T-cell (primary cell): ENCODE measurements at regions not wholly inside any gene's neighbourhood (a gene's known extent, or its start where the extent isn't known, plus 50 kb on each side); places are given as distances from the start of the nearest gene placed in this dataset.
"Not testable (repeated sequence)": the region's sequence is repeated elsewhere in the genome, so short reads cannot be mapped to it uniquely, and the experiment has no call there.

Source experiments
- ATAC-seq, 4 experiments: fragments of 200-7000 bp in 3 of 4; fragments of 150-1000 bp in 1 of 4; cut with Tn5 transposase; replicated peaks in 1 of 4; 1 replicate in 3 of 4; 2 replicates in 1 of 4; pipeline ENCODE4 v1.10.0; 2021; ENCODE audit warnings: moderate library complexity in 3 of 4, mild to moderate bottlenecking in 2 of 4, moderate number of reproducible peaks in 1 of 4
- CTCF ChIA-PET, 2 donors: fragments of 300-600 bp; sonication (Branson Sonifier 250); formaldehyde crosslinking; loops; one replicate each; lab custom pipeline; 2022; ENCODE audit warnings: antibody characterized with exemption in 2 of 2; lab: Charles Lee
- POLR2A ChIA-PET, 2 donors: fragments of 300-600 bp; sonication (Branson Sonifier 250); formaldehyde crosslinking; loops; one replicate each; lab custom pipeline; 2022; ENCODE audit warnings: antibody characterized with exemption in 2 of 2; lab: Charles Lee
- DNase-seq, 35 experiments: peaks; one replicate each; pipeline versions ENCODE4 v3.0.0 to v3.0.0-alpha.2; 2013 to 2023
- H3K27ac ChIP-seq: one replicate; pipeline ENCODE4 v1.5.1; 2013; ENCODE audit warnings: low read length
- H3K27me3 ChIP-seq, 2 experiments: replicated peaks in 1 of 2; 1 replicate in 1 of 2; 2 replicates in 1 of 2; pipeline versions ENCODE4 v1.6.1 to v1.7.0; 2013; ENCODE audit warnings: low read length in 1 of 2, mixed read lengths in 1 of 2; ENCODE audit not compliant: control insufficient read depth in 2 of 2, insufficient read depth in 2 of 2; ENCODE audit errors: extremely low read depth in 1 of 2
- H3K36me3 ChIP-seq, 2 donors: 1 replicate in 1 of 2; 2 replicates in 1 of 2; pipeline versions ENCODE4 v1.6.1 to v1.7.0; 2013; ENCODE audit warnings: low read length in 1 of 2; ENCODE audit not compliant: control insufficient read depth in 2 of 2, insufficient read depth in 1 of 2; ENCODE audit errors: extremely low read depth in 1 of 2
- H3K4me1 ChIP-seq, 2 experiments: 1 replicate in 1 of 2; 2 replicates in 1 of 2; pipeline versions ENCODE4 v1.6.1 to v1.7.0; 2013; ENCODE audit warnings: low read length in 2 of 2, mixed read lengths in 1 of 2; ENCODE audit not compliant: insufficient read depth in 2 of 2, control insufficient read depth in 1 of 2; ENCODE audit errors: extremely low read depth in 1 of 2
- H3K4me3 ChIP-seq, 2 donors: 1 replicate in 1 of 2; 2 replicates in 1 of 2; pipeline versions ENCODE4 v1.5.1 to v1.7.0; 2013; ENCODE audit warnings: mild to moderate bottlenecking in 2 of 2, low read length in 1 of 2, moderate library complexity in 1 of 2; ENCODE audit not compliant: control insufficient read depth in 1 of 2; ENCODE audit errors: extremely low read depth in 1 of 2
- H3K9me3 ChIP-seq: 2 replicates; pipeline ENCODE4 v1.7.0; 2013
- H3K27ac Mint-ChIP-seq, 2 donors: one replicate each; pipeline ENCODE4 v1.8.0; 2020 to 2021; ENCODE audit warnings: mild to moderate bottlenecking in 2 of 2, mixed read lengths in 2 of 2
- H3K27me3 Mint-ChIP-seq, 2 donors: one replicate each; pipeline ENCODE4 v1.8.0; 2021 to 2022; ENCODE audit warnings: mixed read lengths in 2 of 2
- H3K36me3 Mint-ChIP-seq: one replicate; pipeline ENCODE4 v1.8.0; 2021; ENCODE audit warnings: mixed read lengths
- H3K4me1 Mint-ChIP-seq, 3 donors: one replicate each; pipeline ENCODE4 v1.8.0; 2020 to 2022; ENCODE audit warnings: mixed read lengths in 3 of 3, mild to moderate bottlenecking in 1 of 3
- H3K4me3 Mint-ChIP-seq, 3 donors: one replicate each; pipeline ENCODE4 v1.8.0; 2020 to 2022; ENCODE audit warnings: mild to moderate bottlenecking in 3 of 3, mixed read lengths in 3 of 3, moderate library complexity in 3 of 3
- H3K9me3 Mint-ChIP-seq, 3 donors: one replicate each; pipeline ENCODE4 v1.8.0; 2020 to 2022; ENCODE audit warnings: mixed read lengths in 3 of 3
- WGBS: methylation state at CpG from one replicate; pipeline ENCODE4 v1.1.5; 2013; ENCODE audit warnings: missing lambda C conversion rate; ENCODE audit not compliant: insufficient coverage; 5-methylcytosine and 5-hydroxymethylcytosine counted together

GRCh38 chr6:97347111-97347510, 64.1 kb upstream of the MMS22L start:
- peaks cover 1 to 20% of the 10 kb centered on the region in 2 donors for H3K27me3 Mint-ChIP-seq
- H3K9me3 Mint-ChIP-seq: no peaks in the 10 kb centered on the region
- ChIA-PET POLR2A (no interaction called here), CTCF (interaction anchor here (0.7 kb wide), 2 partner anchors 45 to 448 kb away, joined by 6 to 7 read pairs; no protein-coding TSS in a partner anchor)
- no peak overlapping the region for H3K27ac ChIP-seq
- H3K36me3 ChIP-seq: no peaks in the 10 kb centered on the region
- H3K4me1 ChIP-seq: no peaks in the 10 kb centered on the region
- H3K27me3 ChIP-seq: no peaks in the 10 kb centered on the region
- ATAC-seq: no peak
- H3K4me1 Mint-ChIP-seq: no peaks in the 10 kb centered on the region
- DNase-seq: no peak
- no peak overlapping the region for H3K4me3 Mint-ChIP-seq
- H3K27ac Mint-ChIP-seq: no peak overlapping the region
- no peaks in the 10 kb centered on the region for H3K9me3 ChIP-seq
- no peaks in the 10 kb centered on the region for H3K36me3 Mint-ChIP-seq
- no peak overlapping the region for H3K4me3 ChIP-seq

GRCh38 chr6:97361286-97361685, 78.3 kb upstream of the MMS22L start:
- ChIA-PET CTCF (no interaction called here), POLR2A (no interaction called here)
- no peak overlapping the region for H3K27ac Mint-ChIP-seq
- DNase-seq (no peak), ATAC-seq (no peak)
- no CpG with 5 or more reads among the region's 2 CpGs for WGBS
- no peaks in the 10 kb centered on the region for H3K9me3 ChIP-seq
- no peaks in the 10 kb centered on the region for H3K4me1 Mint-ChIP-seq
- H3K4me3 ChIP-seq: no peak overlapping the region
- H3K36me3 ChIP-seq: no peaks in the 10 kb centered on the region
- no peak overlapping the region for H3K4me3 Mint-ChIP-seq
- no peaks in the 10 kb centered on the region for H3K9me3 Mint-ChIP-seq
- peaks cover 4 to 11% of the 10 kb centered on the region in 2 donors for H3K27me3 Mint-ChIP-seq
- H3K27me3 ChIP-seq: peaks cover 0 to 4% of the 10 kb centered on the region in 2 experiments
- no peak overlapping the region for H3K27ac ChIP-seq
- no peaks in the 10 kb centered on the region for H3K4me1 ChIP-seq
- no peaks in the 10 kb centered on the region for H3K36me3 Mint-ChIP-seq

DNA sequence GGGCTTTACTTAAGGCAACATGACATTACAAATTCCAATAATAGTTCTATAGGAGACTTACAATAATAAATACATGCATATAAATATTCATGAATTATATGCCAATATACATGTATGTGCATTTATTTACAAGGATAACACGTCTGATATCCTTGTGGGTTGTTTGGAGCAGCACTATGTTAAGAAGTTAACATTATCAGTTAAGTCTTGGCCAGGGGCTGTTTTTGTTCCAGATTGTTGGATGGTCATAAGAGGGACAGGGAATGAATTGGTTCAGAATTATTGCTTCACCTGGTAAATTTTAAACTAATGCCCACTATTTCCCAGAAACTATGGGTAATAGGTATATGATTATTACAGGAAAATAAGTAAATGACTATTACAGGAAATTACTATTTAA, 81.3 kb upstream of the MMS22L start:
- no peaks in the 10 kb centered on the region for H3K9me3 ChIP-seq
- H3K9me3 Mint-ChIP-seq: no peaks in the 10 kb centered on the region
- DNase-seq (no peak), ATAC-seq (no peak)
- no peak overlapping the region for H3K27ac ChIP-seq
- WGBS: no CpG with 5 or more reads among the region's 1 CpG
- no peak overlapping the region for H3K4me3 Mint-ChIP-seq
- no peaks in the 10 kb centered on the region for H3K4me1 ChIP-seq
- no peaks in the 10 kb centered on the region for H3K36me3 ChIP-seq
- no peaks in the 10 kb centered on the region for H3K36me3 Mint-ChIP-seq
- ChIA-PET POLR2A (no interaction called here), CTCF (no interaction called here)
- no peaks in the 10 kb centered on the region for H3K27me3 ChIP-seq
- no peak overlapping the region for H3K27ac Mint-ChIP-seq
- no peaks in the 10 kb centered on the region for H3K4me1 Mint-ChIP-seq
- H3K27me3 Mint-ChIP-seq: no peaks in the 10 kb centered on the region
- no peak overlapping the region for H3K4me3 ChIP-seq

DNA sequence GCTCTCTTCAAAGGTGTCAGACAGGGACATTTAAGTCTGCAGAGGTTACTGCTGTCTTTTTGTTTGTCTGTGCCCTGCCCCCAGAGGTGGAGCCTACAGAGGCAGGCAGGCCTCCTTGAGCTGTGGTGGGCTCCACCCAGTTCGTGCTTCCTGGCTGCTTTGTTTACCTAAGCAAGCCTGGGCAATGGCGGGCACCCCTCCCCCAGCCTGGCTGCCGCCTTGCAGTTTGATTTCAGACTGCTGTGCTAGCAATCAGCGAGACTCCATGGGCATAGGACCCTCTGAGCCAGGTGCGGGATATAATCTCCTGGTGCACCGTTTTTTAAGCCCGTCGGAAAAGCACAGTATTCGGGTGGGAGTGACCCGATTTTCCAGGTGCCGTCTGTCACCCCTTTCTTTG, 99.1 kb upstream of the MMS22L start:
- H3K4me1 Mint-ChIP-seq, H3K27ac Mint-ChIP-seq, CTCF ChIA-PET, DNase-seq, H3K4me3 Mint-ChIP-seq, ATAC-seq, H3K4me1 ChIP-seq, H3K36me3 Mint-ChIP-seq, H3K4me3 ChIP-seq, H3K27ac ChIP-seq, H3K9me3 Mint-ChIP-seq, H3K36me3 ChIP-seq, H3K27me3 ChIP-seq, POLR2A ChIA-PET, H3K27me3 Mint-ChIP-seq, H3K9me3 ChIP-seq: not testable (repeated sequence)
- WGBS: 57% methylated on average over 1 of the region's 11 CpGs

DNA sequence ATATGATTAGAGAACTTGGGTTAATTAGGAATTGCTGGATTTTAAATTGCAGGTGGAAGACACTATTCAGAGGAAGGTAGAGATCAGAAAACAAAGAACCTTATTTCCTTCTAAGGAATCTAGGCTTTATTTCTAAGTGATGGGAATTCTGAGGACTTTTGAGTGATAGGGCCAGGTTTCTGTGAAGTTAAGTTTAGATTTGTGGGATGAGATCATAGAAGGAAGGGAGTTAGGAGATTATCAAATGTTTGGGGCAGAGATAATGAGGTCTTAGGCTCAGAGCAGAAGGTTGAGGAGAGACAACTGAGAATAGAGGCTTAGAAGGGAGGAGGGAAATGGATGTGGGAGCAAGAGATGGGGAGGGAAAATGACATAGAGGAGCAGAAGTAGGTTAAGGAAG, 109.7 kb upstream of the MMS22L start:
- DNase-seq: no peak
- Histone ChIP-seq H3K27ac (no peak overlapping the region), H3K27me3 (peaks cover 0 to 3% of the 10 kb centered on the region in 2 experiments), H3K4me3 (no peak overlapping the region), H3K9me3 (no peaks in the 10 kb centered on the region), H3K36me3 (no peaks in the 10 kb centered on the region), H3K4me1 (no peaks in the 10 kb centered on the region)
- no peaks in the 10 kb centered on the region for H3K9me3 Mint-ChIP-seq
- H3K4me3 Mint-ChIP-seq: no peak overlapping the region
- H3K36me3 Mint-ChIP-seq: no peaks in the 10 kb centered on the region
- ChIA-PET POLR2A (no interaction called here), CTCF (interaction anchor here in 1 of 2 donors (0.6 to 1.8 kb wide), 3 partner anchors 45 to 206 kb away, joined by 3 to 7 read pairs (median 5); no protein-coding TSS in a partner anchor)
- peaks cover 9 to 12% of the 10 kb centered on the region in 2 donors for H3K27me3 Mint-ChIP-seq
- no peak for ATAC-seq
- H3K27ac Mint-ChIP-seq: no peak overlapping the region
- H3K4me1 Mint-ChIP-seq: no peaks in the 10 kb centered on the region

GRCh38 chr6:97394160-97394748, 111.2 kb upstream of the MMS22L start:
- Mint-ChIP-seq H3K27ac (no peak overlapping the region), H3K4me3 (no peak overlapping the region), H3K9me3 (no peaks in the 10 kb centered on the region), H3K36me3 (no peaks in the 10 kb centered on the region), H3K4me1 (no peaks in the 10 kb centered on the region), H3K27me3 (peaks cover 9 to 11% of the 10 kb centered on the region in 2 donors)
- Histone ChIP-seq H3K4me3 (no peak overlapping the region), H3K27ac (no peak overlapping the region), H3K9me3 (no peaks in the 10 kb centered on the region), H3K27me3 (peaks cover 0 to 3% of the 10 kb centered on the region in 2 experiments), H3K4me1 (no peaks in the 10 kb centered on the region), H3K36me3 (no peaks in the 10 kb centered on the region)
- ChIA-PET POLR2A (no interaction called here), CTCF (interaction anchor here (0.9 to 2.0 kb wide), 6 partner anchors 175 to 209 kb away, joined by 3 to 9 read pairs (median 4); no protein-coding TSS in a partner anchor)
- DNase-seq (peak in 28 of 35 experiments; percentile 2 to 74 (median 20)), ATAC-seq (peak; percentile 53 to 69 (median 54))
- WGBS: no CpG with 5 or more reads among the region's 1 CpG

DNA sequence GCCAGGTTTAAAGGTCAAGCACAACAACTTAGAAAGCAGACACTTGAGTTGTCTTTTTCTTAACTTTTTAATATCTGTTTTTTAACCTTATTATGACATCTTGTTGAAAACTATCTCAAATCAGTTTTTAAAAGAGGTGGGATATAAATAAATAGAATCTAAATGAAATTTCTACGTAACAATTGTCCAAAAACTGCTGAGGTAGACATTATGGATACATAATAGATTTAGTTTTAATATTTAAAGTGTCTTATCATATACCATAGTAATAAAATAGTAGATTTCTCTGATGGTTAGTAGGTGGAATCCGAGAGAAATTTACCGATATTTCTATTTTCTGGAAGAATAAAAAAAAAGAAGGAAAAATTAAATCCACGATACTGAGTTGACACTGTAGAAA, 113.9 kb upstream of the MMS22L start:
- no CpG with 5 or more reads among the region's 4 CpGs for WGBS
- H3K4me1 ChIP-seq: no peaks in the 10 kb centered on the region
- ATAC-seq (no peak), DNase-seq (no peak)
- H3K27ac Mint-ChIP-seq: no peak overlapping the region
- POLR2A ChIA-PET: no interaction called here
- H3K36me3 ChIP-seq: no peaks in the 10 kb centered on the region
- no peaks in the 10 kb centered on the region for H3K4me1 Mint-ChIP-seq
- CTCF ChIA-PET: no interaction called here
- no peak overlapping the region for H3K4me3 Mint-ChIP-seq
- H3K27me3 Mint-ChIP-seq: peaks cover 6 to 9% of the 10 kb centered on the region in 2 donors
- no peaks in the 10 kb centered on the region for H3K9me3 Mint-ChIP-seq
- peaks cover 0 to 3% of the 10 kb centered on the region in 2 experiments for H3K27me3 ChIP-seq
- no peaks in the 10 kb centered on the region for H3K9me3 ChIP-seq
- H3K4me3 ChIP-seq: no peak overlapping the region
- no peak overlapping the region for H3K27ac ChIP-seq
- H3K36me3 Mint-ChIP-seq: no peaks in the 10 kb centered on the region
